ENCODE measurements at regions not wholly inside any gene's neighbourhood (a gene's known extent, or its start where the extent isn't known, plus 50 kb on each side); places are given as distances from the start of the nearest gene placed in this dataset.
A peak's percentile ranks its signal among the peaks of the same experiment; 100 is the strongest.

DNA sequence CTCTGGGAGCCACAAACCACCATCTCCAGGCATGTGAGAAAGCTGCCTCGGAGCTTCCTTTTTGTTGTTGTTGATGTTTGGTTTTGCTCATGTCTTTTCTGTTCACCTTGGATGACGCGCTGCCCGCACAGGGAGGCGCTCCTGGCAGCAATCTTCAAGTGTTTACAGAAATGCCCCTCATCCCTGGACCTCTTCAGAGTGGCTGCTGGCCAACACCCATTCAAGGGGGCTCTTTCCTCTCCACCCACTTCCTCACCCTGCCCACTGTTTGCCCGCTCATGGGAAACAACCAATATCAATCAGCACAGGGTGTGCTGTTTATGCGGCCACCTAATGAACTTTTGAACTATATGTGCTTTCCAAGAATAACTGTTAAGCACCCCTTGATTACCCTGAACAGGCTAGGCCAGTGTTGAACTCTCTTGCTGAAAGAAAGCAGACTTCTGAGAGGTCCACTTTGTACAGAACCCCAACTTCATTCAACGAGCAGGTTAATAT lies 355.1 kb upstream of the CLNK start:
- DNase-seq = no peak

DNA sequence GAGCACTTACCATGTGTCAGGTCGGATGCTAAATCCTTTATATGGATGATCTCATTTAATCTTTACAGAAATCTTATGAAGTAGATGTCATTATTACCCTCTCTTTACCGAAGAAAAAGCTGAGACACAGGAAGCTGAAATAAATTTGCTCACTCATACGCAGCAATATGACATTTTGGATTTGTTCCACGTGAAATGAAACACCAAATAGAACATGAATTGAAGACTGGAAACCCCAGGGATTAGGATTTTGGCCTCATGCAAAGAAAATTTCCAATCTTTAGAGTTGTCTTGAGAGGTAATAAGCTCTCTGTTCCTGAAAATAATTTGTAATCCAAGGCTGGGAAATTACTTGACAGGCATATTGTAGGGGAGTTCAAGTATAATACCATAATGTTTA lies 354.4 kb upstream of the CLNK start:
- DNase-seq = no peak

DNA sequence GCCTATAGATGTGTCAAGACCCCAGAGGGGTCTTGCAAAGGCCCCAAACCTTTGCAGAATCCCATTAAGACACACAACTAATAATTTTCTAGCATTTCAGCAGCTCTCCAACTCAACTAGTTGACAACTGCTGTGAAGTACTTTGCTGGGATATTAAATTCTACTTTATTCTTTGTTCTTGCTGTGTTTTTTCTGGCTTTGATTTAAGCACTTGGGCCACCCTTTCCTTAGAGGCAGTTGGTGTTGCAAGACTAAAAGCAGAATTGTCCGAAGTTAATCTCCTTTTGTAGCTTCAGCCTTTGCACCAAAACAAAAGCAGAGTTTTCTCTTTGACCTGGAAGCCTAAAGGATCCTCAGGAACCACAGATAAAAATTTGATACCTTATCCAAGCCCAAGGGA lies 353.1 kb upstream of the CLNK start:
- no peak for DNase-seq

DNA sequence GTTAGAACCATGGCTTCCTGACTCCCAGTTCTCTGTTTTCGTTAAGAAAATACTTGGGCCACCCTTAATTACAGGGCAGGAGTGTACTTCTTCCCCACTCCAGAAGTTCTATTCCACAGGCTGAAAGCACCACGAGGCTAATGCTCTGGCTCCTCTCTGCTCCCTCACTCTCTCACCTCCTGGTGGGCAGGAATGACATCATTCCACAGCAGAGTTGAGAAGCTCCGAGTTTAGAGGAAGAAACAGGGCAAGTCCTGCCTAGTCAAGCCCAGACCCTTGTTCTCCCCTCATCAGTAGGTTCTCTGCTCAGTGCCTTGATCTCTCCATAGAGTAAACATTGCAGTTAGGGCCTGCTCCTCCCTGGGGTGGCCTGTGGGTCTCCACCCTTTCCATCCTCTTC lies 343.8 kb upstream of the CLNK start:
- no peak for DNase-seq

GRCh38 chr4:11021333-11021732 lies 336.8 kb upstream of the CLNK start:
- DNase-seq = no peak

DNA sequence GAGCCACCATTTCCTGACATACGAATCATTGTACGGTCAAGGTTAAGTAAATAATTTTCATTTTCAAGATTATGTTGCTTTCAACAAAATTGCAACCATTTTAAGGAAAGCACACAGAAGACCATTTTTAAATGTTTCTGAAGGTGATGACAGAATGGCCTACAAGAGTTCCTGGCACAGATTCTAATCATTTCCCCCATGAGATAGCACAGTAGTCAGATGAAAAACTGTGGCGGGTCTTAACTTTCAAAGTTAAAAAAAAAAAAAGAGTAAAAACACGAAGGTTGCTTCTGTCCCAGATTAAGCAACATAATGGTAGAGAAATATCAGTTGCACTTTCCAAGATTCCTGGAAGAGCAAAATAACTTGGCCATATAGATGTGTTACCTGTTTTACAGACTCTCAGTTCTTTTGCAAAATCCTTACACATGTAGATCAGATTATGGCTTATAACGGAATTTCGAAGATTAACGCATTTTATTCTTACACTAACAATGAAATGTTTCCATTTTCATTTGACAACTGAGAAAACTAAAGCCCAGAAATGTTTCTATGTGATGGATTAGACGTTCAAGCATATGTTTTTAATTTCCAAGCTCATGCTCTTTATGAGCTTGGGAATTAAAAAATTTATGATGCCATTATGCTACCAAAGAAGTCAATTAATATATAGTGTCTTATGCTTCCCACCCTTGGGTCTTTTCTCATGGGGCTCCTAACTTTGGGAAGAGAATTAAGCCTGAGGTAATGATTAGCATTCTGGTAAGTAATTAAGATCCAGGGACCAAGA lies 335.1 kb upstream of the CLNK start:
- no peak for DNase-seq

- no peak for DNase-seq
Observed at GRCh38 chr4:11014199-11014598, 329.6 kb upstream of the CLNK start.

DNA sequence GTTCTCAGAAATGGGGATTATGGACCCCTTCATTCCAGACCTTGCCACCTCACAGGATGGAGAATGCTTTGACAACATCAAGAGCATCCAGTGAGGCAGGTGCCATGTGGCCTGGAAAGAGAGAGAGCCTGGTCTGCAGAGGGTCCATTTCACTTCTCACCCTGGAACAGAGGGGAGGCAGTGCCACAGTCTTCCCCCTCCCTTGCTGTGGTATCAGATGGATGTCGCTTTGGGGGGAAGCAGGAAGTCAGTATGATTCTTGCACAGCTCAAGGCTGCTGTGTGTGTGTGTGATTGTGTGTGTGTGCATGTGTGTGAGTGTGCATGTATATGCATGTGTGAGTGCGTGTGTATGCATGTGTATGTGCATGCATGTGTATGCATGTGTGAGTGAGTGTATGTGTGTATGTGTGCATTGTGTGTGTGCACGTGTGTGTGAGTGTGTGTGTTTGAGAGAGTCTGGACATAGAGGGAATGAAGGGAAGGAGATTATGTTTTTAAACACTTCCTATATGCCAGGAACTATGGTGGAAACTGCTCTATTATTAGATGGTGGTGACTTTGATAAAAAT lies 328.6 kb upstream of the CLNK start:
- DNase-seq = no peak

DNA sequence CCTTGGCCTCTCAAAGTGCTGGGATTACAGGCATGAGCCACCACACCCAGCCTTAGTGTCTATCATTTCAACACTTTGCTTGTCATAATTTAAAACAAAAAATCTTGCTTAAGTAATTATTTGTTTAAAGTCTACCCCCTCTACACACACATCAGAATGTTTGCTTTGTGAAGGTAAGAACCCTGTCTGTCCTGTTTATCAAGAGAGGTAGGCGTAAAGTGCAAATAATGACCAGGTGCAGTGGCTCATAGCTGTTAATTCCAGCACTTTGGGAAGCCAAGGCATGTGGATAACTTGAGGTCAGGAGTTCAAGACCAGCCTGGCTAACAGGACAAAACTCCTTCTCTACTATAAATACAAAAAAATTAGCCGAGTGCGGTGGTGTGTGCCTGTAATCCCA lies 326.7 kb upstream of the CLNK start:
- DNase-seq = no peak

- DNase-seq = no peak
Observed at GRCh38 chr4:11010624-11011023, 326.1 kb upstream of the CLNK start.

GRCh38 chr4:11009281-11009680 lies 324.7 kb upstream of the CLNK start:
- no peak for DNase-seq

DNA sequence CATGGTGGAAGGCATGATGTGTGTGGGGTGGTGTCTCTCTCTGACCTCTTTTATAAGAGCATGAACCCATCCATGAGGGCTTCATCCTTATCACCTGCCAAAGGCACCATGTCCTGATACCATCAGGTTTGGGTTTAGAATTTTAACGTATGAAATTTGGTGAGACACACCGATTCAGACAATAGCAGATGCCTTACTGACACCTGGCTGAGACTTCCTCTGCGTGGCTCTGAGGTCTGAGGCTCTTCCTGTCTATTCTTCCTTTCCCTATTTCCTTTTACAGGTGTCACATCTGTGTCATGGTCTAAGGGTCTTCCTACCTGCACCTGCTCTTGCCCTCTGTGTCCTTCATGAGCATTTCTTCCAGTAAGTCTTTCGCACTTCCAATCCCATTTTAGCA lies 320.7 kb upstream of the CLNK start:
- DNase-seq = no peak

DNA sequence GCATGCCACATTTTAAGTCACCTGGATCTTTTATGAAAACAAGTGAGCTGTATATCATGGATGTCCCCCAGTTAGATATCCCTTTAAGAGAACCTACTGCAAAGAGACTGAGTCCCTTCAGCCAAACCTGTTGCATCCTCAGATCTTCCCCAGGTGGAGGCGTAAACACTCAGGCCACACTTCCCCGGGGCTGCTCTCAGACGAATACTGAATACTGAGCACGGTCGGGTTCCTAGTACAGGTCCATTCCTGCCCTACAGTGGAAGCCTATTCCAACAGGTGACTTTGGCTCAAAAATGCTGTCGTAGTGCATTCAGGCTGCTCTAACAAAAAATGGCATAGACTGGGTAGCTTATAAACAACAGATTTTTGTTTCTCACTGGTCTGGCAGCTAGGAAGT lies 320.2 kb upstream of the CLNK start:
- no peak for DNase-seq

GRCh38 chr4:11002961-11003360 lies 318.4 kb upstream of the CLNK start:
- DNase-seq = no peak

GRCh38 chr4:10998846-10999245 lies 314.3 kb upstream of the CLNK start:
- DNase-seq = no peak

DNA sequence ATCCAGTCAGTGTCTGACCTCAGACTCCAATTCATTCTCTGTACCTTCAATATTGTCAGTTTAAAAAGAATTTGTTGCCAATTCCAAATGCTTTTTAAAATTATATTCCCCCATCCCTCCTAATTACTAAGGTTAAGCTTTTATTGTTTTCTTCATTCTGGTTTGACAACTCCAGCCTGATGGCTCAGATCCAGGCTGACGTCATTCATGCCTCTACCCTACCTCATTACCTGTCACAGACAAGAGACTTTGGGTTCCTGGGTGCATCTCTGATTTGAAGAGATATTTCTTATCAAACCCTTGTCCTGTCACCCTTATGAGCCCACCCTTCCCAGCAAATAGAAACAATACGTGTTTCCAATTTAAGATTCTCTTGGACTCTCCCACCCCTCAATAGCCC lies 300.2 kb upstream of the CLNK start:
- no peak for DNase-seq

- no peak for DNase-seq
Observed at GRCh38 chr4:10983885-10984640, 299.5 kb upstream of the CLNK start.

DNA sequence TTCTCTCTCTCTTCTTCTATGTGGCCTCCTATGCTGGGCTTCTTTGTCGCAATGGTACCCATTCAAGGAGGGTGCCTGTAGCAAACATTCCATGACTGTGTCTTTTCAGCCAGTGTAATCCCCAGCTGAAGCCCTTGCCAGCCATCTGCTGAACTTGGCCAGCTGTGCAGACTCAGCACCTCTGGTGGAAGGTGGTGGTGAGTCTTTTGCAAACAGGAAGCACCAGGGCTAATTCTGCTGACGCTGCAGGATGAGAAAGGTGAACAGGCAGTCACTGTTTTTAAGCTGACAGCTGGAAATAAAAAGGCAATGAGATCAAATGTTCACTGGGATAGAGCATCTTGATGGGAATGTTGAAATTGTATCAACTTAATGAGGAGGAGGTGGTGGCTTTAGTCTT lies 298.7 kb upstream of the CLNK start:
- DNase-seq = peak; percentile 16

DNA sequence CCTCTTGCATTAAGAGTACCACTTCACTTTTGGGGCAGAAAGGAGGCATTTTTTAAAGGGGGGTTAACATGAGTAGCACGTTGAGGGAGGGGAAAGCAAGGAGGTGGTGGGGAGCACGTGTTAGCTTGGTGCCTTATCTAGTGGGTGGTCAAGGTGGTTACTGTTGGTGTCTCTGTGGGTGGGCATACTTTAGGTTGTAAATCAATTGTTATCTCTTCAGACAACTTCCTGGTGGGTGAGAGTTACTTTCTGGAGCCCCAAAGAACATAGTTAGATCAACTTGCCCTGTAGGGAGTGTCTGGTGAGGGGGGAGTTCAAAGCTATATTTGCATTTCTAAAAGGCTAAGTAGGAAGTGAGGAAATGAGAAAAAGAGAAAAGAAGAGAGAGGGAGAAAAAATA lies 297.7 kb upstream of the CLNK start:
- DNase-seq = no peak

- DNase-seq = no peak
Observed at GRCh38 chr4:10981576-10981975, 297.0 kb upstream of the CLNK start.

- no peak for DNase-seq
Observed at GRCh38 chr4:10981096-10981495, 296.5 kb upstream of the CLNK start.

- no peak for DNase-seq
Observed at GRCh38 chr4:10979032-10979431, 294.5 kb upstream of the CLNK start.

GRCh38 chr4:10977534-10977933 lies 293.0 kb upstream of the CLNK start:
- DNase-seq = no peak

GRCh38 chr4:10974371-10974770 lies 289.8 kb upstream of the CLNK start:
- DNase-seq = no peak

Data from CD4-positive, alpha-beta T cell treated with Interferon gamma for 1 hour (primary cell).